ENCODE measurements at regions not wholly inside any gene's neighbourhood (a gene's known extent, or its start where the extent isn't known, plus 50 kb on each side); places are given as distances from the start of the nearest gene placed in this dataset.

DNA sequence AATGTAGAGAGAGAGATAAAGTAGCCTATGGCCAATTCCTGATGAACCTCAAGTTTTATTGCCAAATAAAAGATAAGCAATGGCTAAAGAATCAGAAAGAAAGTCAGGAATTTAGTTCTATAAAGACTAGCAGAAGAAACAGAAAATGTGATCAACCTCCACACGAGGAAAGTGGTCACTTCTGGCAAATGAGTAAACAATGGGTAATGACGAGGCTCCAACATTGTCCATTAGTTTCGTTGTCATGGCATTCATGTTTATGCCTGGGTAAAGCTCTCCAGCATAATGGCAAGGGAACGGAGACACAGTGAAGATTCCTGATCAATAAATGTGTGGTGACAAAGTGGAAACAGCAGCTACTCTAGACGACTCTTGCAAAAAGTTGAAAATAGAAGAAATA, 341.8 kb upstream of the CTNND2 start:
- Mint-ChIP-seq H3K9me3 (ENCODE audit: unreplicated experiment) (no peaks in the 10 kb centered on the region), H3K4me3 (ENCODE audit: unreplicated experiment) (no peak overlapping the region), H3K36me3 (ENCODE audit: unreplicated experiment) (no peaks in the 10 kb centered on the region), H3K4me1 (ENCODE audit: unreplicated experiment) (peaks cover 13% of the 10 kb centered on the region), H3K27ac (ENCODE audit: unreplicated experiment) (no peak overlapping the region), H3K27me3 (ENCODE audit: unreplicated experiment) (no peaks in the 10 kb centered on the region)
- no peak for DNase-seq (ENCODE audit: extremely low spot score, unreplicated experiment)
- TF ChIP-seq, protein P1, sequence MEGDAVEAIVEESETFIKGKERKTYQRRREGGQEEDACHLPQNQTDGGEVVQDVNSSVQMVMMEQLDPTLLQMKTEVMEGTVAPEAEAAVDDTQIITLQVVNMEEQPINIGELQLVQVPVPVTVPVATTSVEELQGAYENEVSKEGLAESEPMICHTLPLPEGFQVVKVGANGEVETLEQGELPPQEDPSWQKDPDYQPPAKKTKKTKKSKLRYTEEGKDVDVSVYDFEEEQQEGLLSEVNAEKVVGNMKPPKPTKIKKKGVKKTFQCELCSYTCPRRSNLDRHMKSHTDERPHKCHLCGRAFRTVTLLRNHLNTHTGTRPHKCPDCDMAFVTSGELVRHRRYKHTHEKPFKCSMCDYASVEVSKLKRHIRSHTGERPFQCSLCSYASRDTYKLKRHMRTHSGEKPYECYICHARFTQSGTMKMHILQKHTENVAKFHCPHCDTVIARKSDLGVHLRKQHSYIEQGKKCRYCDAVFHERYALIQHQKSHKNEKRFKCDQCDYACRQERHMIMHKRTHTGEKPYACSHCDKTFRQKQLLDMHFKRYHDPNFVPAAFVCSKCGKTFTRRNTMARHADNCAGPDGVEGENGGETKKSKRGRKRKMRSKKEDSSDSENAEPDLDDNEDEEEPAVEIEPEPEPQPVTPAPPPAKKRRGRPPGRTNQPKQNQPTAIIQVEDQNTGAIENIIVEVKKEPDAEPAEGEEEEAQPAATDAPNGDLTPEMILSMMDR (IDR thresholded peaks at IDR 0.05): no peak

DNA sequence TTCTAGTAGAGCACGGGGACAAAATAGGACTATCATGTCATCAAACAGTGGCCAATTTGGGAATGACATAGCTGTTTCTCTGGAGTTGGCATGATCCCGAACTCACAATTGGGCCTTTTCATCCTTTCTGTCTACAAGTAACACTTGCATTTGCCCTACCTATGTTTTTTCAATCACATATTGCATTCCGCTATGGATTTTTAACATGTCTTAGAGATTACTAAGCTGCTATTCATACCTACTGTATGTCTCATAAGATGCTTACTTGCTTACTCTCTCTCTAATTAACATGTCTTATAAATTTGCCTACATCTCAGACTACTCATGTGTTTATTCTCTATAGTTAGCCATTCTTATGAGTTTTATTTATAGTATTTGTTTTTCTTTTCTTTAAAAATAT, 341.2 kb upstream of the CTNND2 start:
- no peaks in the 10 kb centered on the region for H3K36me3 Mint-ChIP-seq (ENCODE audit: unreplicated experiment)
- no peak overlapping the region for H3K4me3 Mint-ChIP-seq (ENCODE audit: unreplicated experiment)
- no peak for DNase-seq (ENCODE audit: extremely low spot score, unreplicated experiment)
- H3K27ac Mint-ChIP-seq (ENCODE audit: unreplicated experiment): no peak overlapping the region
- peaks cover 13% of the 10 kb centered on the region for H3K4me1 Mint-ChIP-seq (ENCODE audit: unreplicated experiment)
- no peaks in the 10 kb centered on the region for H3K9me3 Mint-ChIP-seq (ENCODE audit: unreplicated experiment)
- TF ChIP-seq, protein P1 (IDR thresholded peaks at IDR 0.05): no peak
- no peaks in the 10 kb centered on the region for H3K27me3 Mint-ChIP-seq (ENCODE audit: unreplicated experiment)

DNA sequence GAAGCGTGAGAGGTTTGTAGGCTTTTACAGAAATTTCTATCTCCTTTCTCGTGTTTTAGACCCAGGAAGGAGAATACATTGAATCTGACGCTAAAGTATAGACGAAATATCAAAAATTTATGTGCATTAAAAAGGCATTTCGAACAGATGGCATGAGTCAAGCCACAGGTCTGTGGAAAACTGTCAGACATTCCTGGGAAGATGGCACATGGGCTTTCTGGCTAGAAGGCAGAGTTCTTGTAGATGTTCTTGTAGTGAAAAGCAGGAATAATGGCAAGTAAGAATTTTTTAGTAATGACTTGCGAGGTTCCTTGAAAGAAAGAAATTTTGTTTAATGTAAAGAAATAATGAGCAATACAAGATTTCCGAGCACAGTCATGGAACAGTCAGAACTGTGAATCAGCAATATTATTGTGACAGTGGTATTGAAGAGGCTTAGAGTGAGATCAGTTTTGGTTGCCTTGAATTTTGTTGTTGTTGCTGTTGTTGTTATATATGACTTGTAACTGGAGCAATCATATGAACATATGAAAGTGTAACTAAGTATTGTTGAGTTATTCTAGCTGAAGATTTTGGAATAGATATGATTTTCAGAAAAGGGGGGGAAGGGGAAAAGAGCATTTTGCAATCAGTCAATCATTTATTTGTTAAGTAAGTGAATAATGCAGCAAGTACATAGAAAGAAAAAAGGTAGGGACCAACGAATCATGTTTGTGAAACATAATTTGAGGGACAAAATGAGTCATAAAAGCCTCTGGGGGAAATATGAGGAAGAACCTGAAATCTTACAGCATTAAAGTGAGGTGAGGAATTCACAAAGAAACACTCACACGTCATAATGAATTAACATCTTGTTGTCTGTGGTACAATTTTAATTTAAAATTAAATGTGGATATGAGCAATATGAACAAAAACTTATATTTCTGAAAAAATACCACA, 339.0 kb upstream of the CTNND2 start:
- peak overlapping the region; percentile 28 for H3K4me3 Mint-ChIP-seq (ENCODE audit: unreplicated experiment)
- TF ChIP-seq, protein P1 (IDR thresholded peaks at IDR 0.05): no peak
- H3K4me1 Mint-ChIP-seq (ENCODE audit: unreplicated experiment): peaks cover 13% of the 10 kb centered on the region
- H3K27ac Mint-ChIP-seq (ENCODE audit: unreplicated experiment): peak overlapping the region; percentile 56
- H3K36me3 Mint-ChIP-seq (ENCODE audit: unreplicated experiment): no peaks in the 10 kb centered on the region
- no peaks in the 10 kb centered on the region for H3K27me3 Mint-ChIP-seq (ENCODE audit: unreplicated experiment)
- H3K9me3 Mint-ChIP-seq (ENCODE audit: unreplicated experiment): no peaks in the 10 kb centered on the region
- DNase-seq (ENCODE audit: extremely low spot score, unreplicated experiment): no peak

DNA sequence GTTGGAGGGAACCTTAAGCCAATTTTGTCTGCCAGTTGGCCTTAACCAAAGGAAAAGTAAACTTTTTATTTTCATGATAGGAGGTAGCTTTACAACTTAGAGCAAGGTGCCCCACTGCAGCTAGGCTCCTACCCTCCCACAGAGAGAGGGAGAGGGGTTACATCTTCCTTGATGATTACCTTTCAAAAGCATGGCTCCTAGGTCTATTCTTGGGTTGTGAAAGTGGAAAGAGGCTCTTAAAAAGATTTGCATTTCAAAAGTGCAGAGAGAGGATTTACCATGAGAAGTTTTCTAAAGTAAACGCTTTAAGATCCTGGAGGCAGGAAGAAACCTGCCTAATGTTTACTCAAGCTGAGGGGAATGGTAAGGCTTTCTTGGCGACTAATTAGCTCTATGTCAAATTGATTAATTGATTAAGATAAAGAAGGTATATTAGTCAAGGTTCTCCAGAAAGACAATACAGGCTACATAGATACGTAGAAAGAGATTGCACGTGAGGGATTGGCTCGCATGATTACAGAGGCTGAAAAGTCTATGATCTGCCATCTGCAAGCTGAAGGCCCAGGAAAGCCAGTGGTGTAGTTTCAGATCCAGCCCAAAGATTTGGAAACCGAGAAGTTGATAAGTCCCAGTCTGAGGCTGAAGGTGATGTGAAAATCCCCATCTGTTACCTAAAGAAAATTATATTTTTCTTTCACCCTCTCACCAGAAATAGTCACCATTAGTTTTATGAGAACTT, 333.8 kb upstream of the CTNND2 start:
- TF ChIP-seq, protein P1 (IDR thresholded peaks at IDR 0.05): no peak
- no peak for DNase-seq (ENCODE audit: extremely low spot score, unreplicated experiment)
- Mint-ChIP-seq H3K9me3 (ENCODE audit: unreplicated experiment) (peaks cover 9% of the 10 kb centered on the region), H3K4me1 (ENCODE audit: unreplicated experiment) (peaks cover 5% of the 10 kb centered on the region), H3K27ac (ENCODE audit: unreplicated experiment) (no peak overlapping the region), H3K36me3 (ENCODE audit: unreplicated experiment) (peaks cover 2% of the 10 kb centered on the region), H3K4me3 (ENCODE audit: unreplicated experiment) (no peak overlapping the region), H3K27me3 (ENCODE audit: unreplicated experiment) (no peaks in the 10 kb centered on the region)

DNA sequence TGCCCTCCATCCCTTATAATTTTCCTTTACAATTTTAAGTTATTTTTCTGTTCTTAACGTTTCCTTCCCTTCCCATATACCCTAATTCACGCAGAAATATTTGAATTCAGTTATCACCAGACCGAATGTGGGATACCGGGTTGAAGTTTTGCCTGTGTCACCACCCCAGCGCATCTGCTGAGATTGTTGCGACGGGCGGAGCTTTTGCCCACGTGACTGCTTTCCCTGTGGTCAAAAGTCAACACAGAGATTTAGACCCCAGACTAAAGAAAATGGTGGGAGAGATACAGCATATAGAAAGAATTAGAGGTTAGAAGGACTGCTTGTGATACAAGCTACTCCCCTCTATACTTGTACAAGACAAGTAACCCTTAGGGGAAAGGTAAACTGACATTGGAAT, 326.4 kb upstream of the CTNND2 start:
- Mint-ChIP-seq H3K9me3 (ENCODE audit: unreplicated experiment) (peaks cover 9% of the 10 kb centered on the region), H3K36me3 (ENCODE audit: unreplicated experiment) (peaks cover 2% of the 10 kb centered on the region), H3K4me3 (ENCODE audit: unreplicated experiment) (no peak overlapping the region), H3K4me1 (ENCODE audit: unreplicated experiment) (no peaks in the 10 kb centered on the region), H3K27me3 (ENCODE audit: unreplicated experiment) (no peaks in the 10 kb centered on the region), H3K27ac (ENCODE audit: unreplicated experiment) (no peak overlapping the region)
- TF ChIP-seq, protein P1 (IDR thresholded peaks at IDR 0.05): no peak
- DNase-seq (ENCODE audit: extremely low spot score, unreplicated experiment): no peak
